Lower leg skin (tissue), 3 donors: ENCODE measurements at regions not wholly inside any gene's neighbourhood (a gene's known extent, or its start where the extent isn't known, plus 50 kb on each side); places are given as distances from the start of the nearest gene placed in this dataset.

ENCODE experiments used
- POLR2A ChIP-seq, 2 donors: fragments of 450-650 bp; IDR thresholded peaks; one replicate each; pipeline ENCODE4 v1.6.1; 2016 to 2017; ENCODE audit warnings: antibody characterized with exemption in 2 of 2, mild to moderate bottlenecking in 1 of 2, moderate library complexity in 1 of 2
- TF ChIP-seq, protein P1 (sequence below), 3 donors: fragments of 450-650 bp; IDR thresholded peaks; one replicate each; pipeline ENCODE4 v1.5.1; 2016; ENCODE audit warnings: antibody characterized with exemption in 3 of 3, mild to moderate bottlenecking in 3 of 3, moderate library complexity in 2 of 3

DNA sequence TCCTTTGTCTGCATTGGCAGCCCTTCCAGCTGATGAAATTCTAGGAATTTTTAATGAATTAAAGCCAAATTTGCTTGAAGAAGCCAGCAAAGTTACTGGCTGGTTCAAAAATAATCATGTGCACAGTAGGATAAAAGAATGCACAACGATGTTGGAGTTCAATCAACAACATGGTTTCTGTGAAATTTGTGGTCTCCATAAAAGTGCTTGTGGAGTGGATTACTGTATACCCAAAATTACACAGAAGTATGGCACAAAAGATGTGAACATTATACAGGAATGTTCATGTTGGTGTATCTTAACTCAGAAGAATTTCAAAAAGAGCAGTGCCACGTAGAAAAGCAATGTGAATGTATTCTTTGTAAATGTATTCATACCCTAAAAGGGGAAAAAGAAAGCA, 105.0 kb upstream of the METAP2 start:
- TF ChIP-seq, protein P1, sequence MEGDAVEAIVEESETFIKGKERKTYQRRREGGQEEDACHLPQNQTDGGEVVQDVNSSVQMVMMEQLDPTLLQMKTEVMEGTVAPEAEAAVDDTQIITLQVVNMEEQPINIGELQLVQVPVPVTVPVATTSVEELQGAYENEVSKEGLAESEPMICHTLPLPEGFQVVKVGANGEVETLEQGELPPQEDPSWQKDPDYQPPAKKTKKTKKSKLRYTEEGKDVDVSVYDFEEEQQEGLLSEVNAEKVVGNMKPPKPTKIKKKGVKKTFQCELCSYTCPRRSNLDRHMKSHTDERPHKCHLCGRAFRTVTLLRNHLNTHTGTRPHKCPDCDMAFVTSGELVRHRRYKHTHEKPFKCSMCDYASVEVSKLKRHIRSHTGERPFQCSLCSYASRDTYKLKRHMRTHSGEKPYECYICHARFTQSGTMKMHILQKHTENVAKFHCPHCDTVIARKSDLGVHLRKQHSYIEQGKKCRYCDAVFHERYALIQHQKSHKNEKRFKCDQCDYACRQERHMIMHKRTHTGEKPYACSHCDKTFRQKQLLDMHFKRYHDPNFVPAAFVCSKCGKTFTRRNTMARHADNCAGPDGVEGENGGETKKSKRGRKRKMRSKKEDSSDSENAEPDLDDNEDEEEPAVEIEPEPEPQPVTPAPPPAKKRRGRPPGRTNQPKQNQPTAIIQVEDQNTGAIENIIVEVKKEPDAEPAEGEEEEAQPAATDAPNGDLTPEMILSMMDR (IDR thresholded peaks at IDR 0.05), result no peak
- no peak for TF ChIP-seq POLR2A (IDR thresholded peaks at IDR 0.05)
